ENCODE measurements at regions not wholly inside any gene's neighbourhood (a gene's known extent, or its start where the extent isn't known, plus 50 kb on each side); places are given as distances from the start of the nearest gene placed in this dataset.

DNA sequence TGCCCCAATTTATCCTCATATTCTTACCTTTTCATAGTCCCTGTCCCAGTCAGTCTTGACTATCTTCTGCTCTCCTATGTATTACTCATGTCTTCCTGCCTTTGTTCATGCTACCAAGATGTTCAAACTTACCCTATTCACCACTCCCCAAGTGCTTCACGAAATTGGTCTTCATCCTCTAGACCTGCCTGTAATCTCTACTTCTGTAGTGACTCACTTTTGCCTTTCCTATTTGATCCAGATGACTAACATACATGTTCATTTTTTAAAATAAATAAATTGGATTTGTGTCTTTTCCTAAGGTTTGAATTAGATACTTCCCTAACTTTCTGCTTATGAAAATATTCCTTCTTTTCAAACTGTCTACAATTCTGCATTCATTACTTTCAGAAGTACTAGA lies 107.7 kb upstream of the PPM1H start:
- TF ChIP-seq, protein P1, sequence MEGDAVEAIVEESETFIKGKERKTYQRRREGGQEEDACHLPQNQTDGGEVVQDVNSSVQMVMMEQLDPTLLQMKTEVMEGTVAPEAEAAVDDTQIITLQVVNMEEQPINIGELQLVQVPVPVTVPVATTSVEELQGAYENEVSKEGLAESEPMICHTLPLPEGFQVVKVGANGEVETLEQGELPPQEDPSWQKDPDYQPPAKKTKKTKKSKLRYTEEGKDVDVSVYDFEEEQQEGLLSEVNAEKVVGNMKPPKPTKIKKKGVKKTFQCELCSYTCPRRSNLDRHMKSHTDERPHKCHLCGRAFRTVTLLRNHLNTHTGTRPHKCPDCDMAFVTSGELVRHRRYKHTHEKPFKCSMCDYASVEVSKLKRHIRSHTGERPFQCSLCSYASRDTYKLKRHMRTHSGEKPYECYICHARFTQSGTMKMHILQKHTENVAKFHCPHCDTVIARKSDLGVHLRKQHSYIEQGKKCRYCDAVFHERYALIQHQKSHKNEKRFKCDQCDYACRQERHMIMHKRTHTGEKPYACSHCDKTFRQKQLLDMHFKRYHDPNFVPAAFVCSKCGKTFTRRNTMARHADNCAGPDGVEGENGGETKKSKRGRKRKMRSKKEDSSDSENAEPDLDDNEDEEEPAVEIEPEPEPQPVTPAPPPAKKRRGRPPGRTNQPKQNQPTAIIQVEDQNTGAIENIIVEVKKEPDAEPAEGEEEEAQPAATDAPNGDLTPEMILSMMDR (conservative IDR thresholded peaks at IDR 0.05 in 1 of 2, IDR thresholded peaks at IDR 0.05 in 1 of 2; ENCODE audit: low read depth in 1 of 2, low read length in 2 of 2): no peak
- no peak for TF ChIP-seq EZH2 (IDR thresholded peaks at IDR 0.05; ENCODE audit: low read length, missing control alignments)

All from fibroblast of lung (primary cell).